H9 (cell line): ENCODE measurements at regions not wholly inside any gene's neighbourhood (a gene's known extent, or its start where the extent isn't known, plus 50 kb on each side); places are given as distances from the start of the nearest gene placed in this dataset.

Experiments used
- DNase-seq: peaks from one replicate; pipeline ENCODE4 v3.0.0-alpha.2; 2017
- H2AFZ ChIP-seq: one replicate; pipeline ENCODE4 v1.6.1; 2013; ENCODE audit warnings: mild to moderate bottlenecking, low read length, control low read depth, moderate library complexity
- H2AK5ac ChIP-seq: 2 replicates; pipeline ENCODE4 v1.6.1; 2013; ENCODE audit warnings: low read length, control low read depth, mixed read lengths; ENCODE audit not compliant: insufficient read length
- H2BK120ac ChIP-seq: one replicate; pipeline ENCODE4 v1.6.1; 2013; ENCODE audit warnings: low read depth, mild to moderate bottlenecking, low read length, control low read depth, inconsistent platforms; ENCODE audit not compliant: poor library complexity, severe bottlenecking
- H2BK12ac ChIP-seq: 2 replicates; pipeline ENCODE4 v1.6.1; 2013; ENCODE audit warnings: low read length, control low read depth, mixed read lengths, low read depth; ENCODE audit not compliant: insufficient read length
- H2BK15ac ChIP-seq: 2 replicates; pipeline ENCODE4 v1.6.1; 2013; ENCODE audit warnings: low read depth, low read length, control low read depth
- H2BK20ac ChIP-seq: one replicate; pipeline ENCODE4 v1.6.1; 2013; ENCODE audit warnings: low read depth, mild to moderate bottlenecking, low read length, control low read depth, inconsistent platforms; ENCODE audit not compliant: poor library complexity, severe bottlenecking
- H2BK5ac ChIP-seq: 2 replicates; pipeline ENCODE4 v1.6.1; 2013; ENCODE audit warnings: low read length, control low read depth, mixed read lengths; ENCODE audit not compliant: insufficient read length
- H3K14ac ChIP-seq: 2 replicates; pipeline ENCODE4 v1.6.1; 2013; ENCODE audit warnings: low read length, control low read depth; ENCODE audit not compliant: insufficient read depth
- H3K18ac ChIP-seq: 2 replicates; pipeline ENCODE4 v1.6.1; 2013; ENCODE audit warnings: low read depth, mild to moderate bottlenecking, mixed read lengths, low read length, control low read depth; ENCODE audit not compliant: insufficient read length
- H3K23ac ChIP-seq: 2 replicates; pipeline ENCODE4 v1.6.1; 2013; ENCODE audit warnings: low read length, control low read depth, mixed read lengths, low read depth; ENCODE audit not compliant: insufficient read length
- H3K23me2 ChIP-seq: 2 replicates; pipeline ENCODE4 v1.6.1; 2013; ENCODE audit warnings: low read depth, mild to moderate bottlenecking, mixed read lengths, low read length, control low read depth; ENCODE audit not compliant: insufficient read length, poor library complexity, severe bottlenecking
- H3K27ac ChIP-seq: 2 replicates; pipeline ENCODE4 v1.5.1; 2013; ENCODE audit warnings: low read length, control low read depth, mixed read lengths, low read depth; ENCODE audit not compliant: insufficient read length
- H3K27me3 ChIP-seq: 2 replicates; pipeline ENCODE4 v1.6.1; 2013; ENCODE audit warnings: low read length, control low read depth, inconsistent platforms; ENCODE audit not compliant: insufficient read depth
- H3K4ac ChIP-seq: 2 replicates; pipeline ENCODE4 v1.6.1; 2013; ENCODE audit warnings: low read depth, mild to moderate bottlenecking, control low read depth, inconsistent platforms, low read length, moderate library complexity
- H3K4me1 ChIP-seq: 2 replicates; pipeline ENCODE4 v1.6.1; 2013; ENCODE audit warnings: low read length, control low read depth, inconsistent platforms; ENCODE audit not compliant: insufficient read depth
- H3K4me2 ChIP-seq: 2 replicates; pipeline ENCODE4 v1.6.1; 2013; ENCODE audit warnings: low read length, control low read depth, mixed read lengths; ENCODE audit not compliant: insufficient read length, insufficient read depth
- H3K56ac ChIP-seq: 2 replicates; pipeline ENCODE4 v1.6.1; 2013; ENCODE audit warnings: low read depth, mild to moderate bottlenecking, mixed read lengths, low read length, control low read depth; ENCODE audit not compliant: insufficient read length
- H3K79me1 ChIP-seq: 2 replicates; pipeline ENCODE4 v1.6.1; 2013; ENCODE audit warnings: low read depth, mild to moderate bottlenecking, moderate library complexity, low read length, control low read depth, inconsistent platforms; ENCODE audit not compliant: insufficient read depth, poor library complexity, severe bottlenecking
- H3K79me2 ChIP-seq: 2 replicates; pipeline ENCODE4 v1.6.1; 2013; ENCODE audit warnings: low read length, control low read depth, inconsistent platforms; ENCODE audit not compliant: insufficient read depth
- H3K9ac ChIP-seq: 2 replicates; pipeline ENCODE4 v1.6.1; 2013; ENCODE audit warnings: low read length, control low read depth, mixed read lengths; ENCODE audit not compliant: insufficient read length; ENCODE audit errors: extremely low read depth
- H3K9me3 ChIP-seq: one replicate; pipeline ENCODE4 v1.6.1; 2013; ENCODE audit warnings: low read depth, low read length, inconsistent platforms; ENCODE audit not compliant: control insufficient read depth
- H3T11ph ChIP-seq: one replicate; pipeline ENCODE4 v1.6.1; 2013; ENCODE audit warnings: mild to moderate bottlenecking, low read length, control low read depth, inconsistent platforms
- H4K20me1 ChIP-seq: one replicate; pipeline ENCODE4 v1.6.1; 2013; ENCODE audit not compliant: control insufficient read depth, insufficient read length, insufficient read depth
- H4K5ac ChIP-seq: 2 replicates; pipeline ENCODE4 v1.6.1; 2013; ENCODE audit warnings: low read depth, mild to moderate bottlenecking, mixed read lengths, low read length, control low read depth; ENCODE audit not compliant: insufficient read length
- H4K8ac ChIP-seq: replicated peaks from 2 replicates; pipeline ENCODE4 v1.6.1; 2013; ENCODE audit warnings: low read length, control low read depth, mixed read lengths, low read depth; ENCODE audit not compliant: insufficient read length
- H4K91ac ChIP-seq: 2 replicates; pipeline ENCODE4 v1.6.1; 2013; ENCODE audit warnings: low read depth, mild to moderate bottlenecking, moderate library complexity, mixed read lengths, low read length, control low read depth; ENCODE audit not compliant: insufficient read length
- H3K27ac Mint-ChIP-seq, 3 experiments: 2 replicates in 2 of 3; 3 replicates in 1 of 3; pipeline ENCODE4 v1.8.0; 2020 to 2021; ENCODE audit warnings: mixed read lengths in 3 of 3, mild to moderate bottlenecking in 1 of 3, moderate library complexity in 1 of 3
- H3K27me3 Mint-ChIP-seq: 2 replicates; pipeline ENCODE4 v1.8.0; 2021; ENCODE audit warnings: low read depth, mild to moderate bottlenecking, moderate library complexity, mixed read lengths
- H3K36me3 Mint-ChIP-seq, 3 experiments: 2 replicates in 2 of 3; 3 replicates in 1 of 3; pipeline ENCODE4 v1.8.0; 2020 to 2021; ENCODE audit warnings: low read depth in 3 of 3, mixed read lengths in 3 of 3; ENCODE audit not compliant: insufficient read depth in 1 of 3
- H3K4me1 Mint-ChIP-seq, 2 experiments: 2 replicates each; pipeline ENCODE4 v1.8.0; 2020; ENCODE audit warnings: mixed read lengths in 2 of 2
- H3K4me3 Mint-ChIP-seq, 2 experiments: 2 replicates in 1 of 2; 3 replicates in 1 of 2; pipeline ENCODE4 v1.8.0; 2020 to 2021; ENCODE audit warnings: mild to moderate bottlenecking in 2 of 2, mixed read lengths in 2 of 2, moderate library complexity in 1 of 2
- H3K9me3 Mint-ChIP-seq, 2 experiments: 2 replicates in 1 of 2; 3 replicates in 1 of 2; pipeline ENCODE4 v1.8.0; 2020; ENCODE audit warnings: mild to moderate bottlenecking in 2 of 2, mixed read lengths in 2 of 2, moderate library complexity in 1 of 2
- WGBS: extraction: QIAGEN DNeasy Blood & Tissue Kit; methylation state at CpG from one replicate; pipeline ENCODE4 v1.1.7; 2013; ENCODE audit warnings: missing lambda C conversion rate, low lambda C conversion rate, mixed read lengths; ENCODE audit not compliant: insufficient read length; ENCODE audit errors: extremely low coverage; 5-methylcytosine and 5-hydroxymethylcytosine counted together
- TF ChIP-seq, protein P1 (sequence below): fragments of 200-600 bp; sonication (generic); conservative IDR thresholded peaks from 3 replicates; pipeline ENCODE4 v1.8.0; 2021; ENCODE audit warnings: antibody characterized with exemption, mild to moderate bottlenecking

DNA sequence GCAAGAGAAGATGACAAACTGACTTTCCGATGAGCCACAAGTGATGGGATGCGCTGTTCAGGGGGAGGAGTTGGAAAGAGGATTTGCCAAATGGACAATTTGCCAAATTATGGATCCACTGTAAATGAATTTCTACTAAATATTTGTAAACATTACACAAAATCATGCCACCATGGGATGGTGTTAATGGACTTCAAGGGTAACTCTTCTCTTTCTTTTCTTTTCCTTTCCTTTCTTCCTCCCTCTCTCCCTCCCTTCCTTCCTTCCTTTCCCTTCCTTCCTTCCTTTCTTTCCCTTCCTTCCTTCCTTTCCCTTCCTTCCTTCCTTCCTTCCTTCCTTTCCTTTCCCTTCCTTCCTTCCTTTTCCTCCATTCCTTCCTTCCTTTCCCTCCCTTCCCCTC, 76.0 kb upstream of the PEG3 start:
- no peaks in the 10 kb centered on the region for H3K79me1 ChIP-seq
- H4K8ac ChIP-seq = no peak overlapping the region
- H2BK15ac ChIP-seq = no peak overlapping the region
- H3K56ac ChIP-seq = no peak overlapping the region
- H3K23ac ChIP-seq = no peak overlapping the region
- H4K20me1 ChIP-seq = no peaks in the 10 kb centered on the region
- H3K36me3 Mint-ChIP-seq = peaks cover 14 to 31% (median 21%) of the 10 kb centered on the region in 3 experiments; a peak in 6 of 7 replicates
- H3K4me1 ChIP-seq = no peaks in the 10 kb centered on the region
- peaks cover 11% of the 10 kb centered on the region for H3K27me3 Mint-ChIP-seq
- no peak overlapping the region for H2BK120ac ChIP-seq
- H2BK5ac ChIP-seq = no peak overlapping the region
- no peak overlapping the region for H3K4me2 ChIP-seq
- no peak overlapping the region for H4K91ac ChIP-seq
- no peak overlapping the region for H3K18ac ChIP-seq
- no peak overlapping the region for H2BK20ac ChIP-seq
- no peak overlapping the region for H2BK12ac ChIP-seq
- no peaks in the 10 kb centered on the region for H3K27me3 ChIP-seq
- no peak overlapping the region for H3K9ac ChIP-seq
- no peak overlapping the region for H2AFZ ChIP-seq
- H3K4ac ChIP-seq = no peak overlapping the region
- TF ChIP-seq, protein P1, sequence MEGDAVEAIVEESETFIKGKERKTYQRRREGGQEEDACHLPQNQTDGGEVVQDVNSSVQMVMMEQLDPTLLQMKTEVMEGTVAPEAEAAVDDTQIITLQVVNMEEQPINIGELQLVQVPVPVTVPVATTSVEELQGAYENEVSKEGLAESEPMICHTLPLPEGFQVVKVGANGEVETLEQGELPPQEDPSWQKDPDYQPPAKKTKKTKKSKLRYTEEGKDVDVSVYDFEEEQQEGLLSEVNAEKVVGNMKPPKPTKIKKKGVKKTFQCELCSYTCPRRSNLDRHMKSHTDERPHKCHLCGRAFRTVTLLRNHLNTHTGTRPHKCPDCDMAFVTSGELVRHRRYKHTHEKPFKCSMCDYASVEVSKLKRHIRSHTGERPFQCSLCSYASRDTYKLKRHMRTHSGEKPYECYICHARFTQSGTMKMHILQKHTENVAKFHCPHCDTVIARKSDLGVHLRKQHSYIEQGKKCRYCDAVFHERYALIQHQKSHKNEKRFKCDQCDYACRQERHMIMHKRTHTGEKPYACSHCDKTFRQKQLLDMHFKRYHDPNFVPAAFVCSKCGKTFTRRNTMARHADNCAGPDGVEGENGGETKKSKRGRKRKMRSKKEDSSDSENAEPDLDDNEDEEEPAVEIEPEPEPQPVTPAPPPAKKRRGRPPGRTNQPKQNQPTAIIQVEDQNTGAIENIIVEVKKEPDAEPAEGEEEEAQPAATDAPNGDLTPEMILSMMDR = no peak
- no peak overlapping the region for H3K27ac ChIP-seq
- no peaks in the 10 kb centered on the region for H3K23me2 ChIP-seq
- H3K79me2 ChIP-seq = no peaks in the 10 kb centered on the region
- H3T11ph ChIP-seq = no peak overlapping the region
- H4K5ac ChIP-seq = no peak overlapping the region
- peaks cover 85% of the 10 kb centered on the region for H3K9me3 ChIP-seq
- no CpG with 5 or more reads among the region's 2 CpGs for WGBS
- H3K14ac ChIP-seq = no peak overlapping the region
- peaks cover 56 to 89% of the 10 kb centered on the region in 2 experiments for H3K9me3 Mint-ChIP-seq
- no peaks in the 10 kb centered on the region for H3K4me1 Mint-ChIP-seq
- H3K27ac Mint-ChIP-seq = no peak overlapping the region
- H3K4me3 Mint-ChIP-seq = no peak overlapping the region
- DNase-seq = no peak
- H2AK5ac ChIP-seq = no peak overlapping the region
